ENCODE measurements at regions not wholly inside any gene's neighbourhood (a gene's known extent, or its start where the extent isn't known, plus 50 kb on each side); places are given as distances from the start of the nearest gene placed in this dataset.

DNA sequence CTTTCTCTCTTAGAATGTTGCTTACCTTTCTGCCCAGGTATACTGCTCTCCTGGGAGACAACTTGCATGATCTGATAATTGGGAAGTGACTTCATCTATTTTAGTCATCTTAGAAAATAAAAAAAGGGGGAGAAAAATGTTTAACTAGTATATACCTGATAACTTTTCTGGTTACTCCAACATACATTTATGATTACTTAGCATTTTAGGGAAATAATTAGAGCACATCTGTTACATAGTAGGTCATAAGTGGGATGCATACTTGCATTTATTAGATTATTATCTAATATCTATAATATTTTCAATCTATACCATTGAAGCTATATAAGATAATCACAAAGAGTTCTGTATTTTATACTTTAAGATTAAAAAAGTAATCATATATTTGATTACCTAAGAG lies 193.9 kb upstream of the EYS start:
- no peak for FAIRE-seq
- no peak overlapping the region for H3K4me3 ChIP-seq (ENCODE audit: low read depth, low read length)
- no peak for TF ChIP-seq CTCF (IDR thresholded peaks at IDR 0.05; ENCODE audit: insufficient read depth, low read length, severe bottlenecking)
- H3K27me3 ChIP-seq (ENCODE audit: control insufficient read depth, insufficient read depth, low read length): no peaks in the 10 kb centered on the region
- no peaks in the 10 kb centered on the region for H3K36me3 ChIP-seq (ENCODE audit: control insufficient read depth, insufficient read depth, low read length)
- DNase-seq (ENCODE audit: low read depth): no peak

- FAIRE-seq (no peak), DNase-seq (ENCODE audit: low read depth) (no peak)
- Histone ChIP-seq H3K27me3 (ENCODE audit: control insufficient read depth, insufficient read depth, low read length) (no peaks in the 10 kb centered on the region), H3K4me3 (ENCODE audit: low read depth, low read length) (no peak overlapping the region), H3K36me3 (ENCODE audit: control insufficient read depth, insufficient read depth, low read length) (no peaks in the 10 kb centered on the region)
- no peak for TF ChIP-seq CTCF (IDR thresholded peaks at IDR 0.05; ENCODE audit: insufficient read depth, low read length, severe bottlenecking)
These were observed 189.1 kb upstream of the EYS start for GRCh38 chr6:65896140-65896539.

- no peak for FAIRE-seq
- Histone ChIP-seq H3K36me3 (ENCODE audit: control insufficient read depth, insufficient read depth, low read length) (no peaks in the 10 kb centered on the region), H3K27me3 (ENCODE audit: control insufficient read depth, insufficient read depth, low read length) (no peaks in the 10 kb centered on the region), H3K4me3 (ENCODE audit: low read depth, low read length) (no peak overlapping the region)
- TF ChIP-seq CTCF (IDR thresholded peaks at IDR 0.05; ENCODE audit: insufficient read depth, low read length, severe bottlenecking): no peak
- DNase-seq (ENCODE audit: low read depth): no peak
These were observed 169.6 kb upstream of the EYS start for GRCh38 chr6:65876668-65877067.

GRCh38 chr6:65852369-65852852 lies 145.4 kb upstream of the EYS start:
- H3K27me3 ChIP-seq (ENCODE audit: control insufficient read depth, insufficient read depth, low read length): no peaks in the 10 kb centered on the region
- no peak overlapping the region for H3K4me3 ChIP-seq (ENCODE audit: low read depth, low read length)
- H3K36me3 ChIP-seq (ENCODE audit: control insufficient read depth, insufficient read depth, low read length): no peaks in the 10 kb centered on the region
- no peak for DNase-seq (ENCODE audit: low read depth)
- no peak for FAIRE-seq
- no peak for TF ChIP-seq CTCF (IDR thresholded peaks at IDR 0.05; ENCODE audit: insufficient read depth, low read length, severe bottlenecking)

DNA sequence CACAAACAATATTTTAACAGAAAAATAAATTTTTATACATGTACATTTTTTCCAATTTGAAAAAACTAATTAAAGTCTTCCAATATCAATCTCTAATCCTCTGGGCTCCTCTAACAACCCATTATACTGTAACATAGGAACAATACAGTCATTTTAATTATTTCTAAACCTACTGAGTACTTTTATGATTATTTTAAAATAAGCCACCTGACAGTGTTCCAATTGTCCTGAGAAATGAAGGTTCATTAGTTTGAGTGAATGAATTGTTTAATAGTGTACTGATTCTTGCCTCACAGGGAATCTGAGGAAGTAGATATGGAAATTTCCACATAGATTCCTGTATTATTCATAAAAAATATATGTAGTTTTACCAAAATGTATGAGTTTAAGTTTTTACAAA lies 123.1 kb upstream of the EYS start:
- FAIRE-seq (no peak), DNase-seq (ENCODE audit: low read depth) (no peak)
- Histone ChIP-seq H3K36me3 (ENCODE audit: control insufficient read depth, insufficient read depth, low read length) (no peaks in the 10 kb centered on the region), H3K4me3 (ENCODE audit: low read depth, low read length) (no peak overlapping the region), H3K27me3 (ENCODE audit: control insufficient read depth, insufficient read depth, low read length) (no peaks in the 10 kb centered on the region)
- TF ChIP-seq CTCF (IDR thresholded peaks at IDR 0.05; ENCODE audit: insufficient read depth, low read length, severe bottlenecking): no peak

DNA sequence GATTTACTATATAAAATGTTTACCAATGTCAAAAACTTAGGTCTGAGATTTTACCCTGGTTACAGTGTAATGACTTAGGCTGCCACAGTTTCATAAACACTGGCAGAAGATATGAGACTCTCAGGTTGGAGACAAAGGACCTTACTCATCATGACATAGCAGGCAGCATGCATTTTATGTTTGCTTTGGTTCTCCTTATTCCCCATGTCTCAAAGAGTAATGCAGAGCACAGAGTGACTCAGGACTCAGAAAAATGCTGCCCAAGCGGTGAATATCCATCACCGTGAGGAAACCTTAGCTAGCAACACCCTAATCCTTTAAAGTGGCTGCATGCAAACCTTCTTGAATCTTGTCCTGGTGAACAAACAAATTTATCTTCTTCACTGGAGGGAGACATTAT lies 112.1 kb upstream of the EYS start:
- H3K36me3 ChIP-seq (ENCODE audit: control insufficient read depth, insufficient read depth, low read length): no peaks in the 10 kb centered on the region
- H3K4me3 ChIP-seq (ENCODE audit: low read depth, low read length): no peak overlapping the region
- H3K27me3 ChIP-seq (ENCODE audit: control insufficient read depth, insufficient read depth, low read length): no peaks in the 10 kb centered on the region
- FAIRE-seq (no peak), DNase-seq (ENCODE audit: low read depth) (peak; percentile 2)
- no peak for TF ChIP-seq CTCF (IDR thresholded peaks at IDR 0.05; ENCODE audit: insufficient read depth, low read length, severe bottlenecking)

Measured in bronchial epithelial cell (primary cell).